Stomach smooth muscle (tissue), 2 donors: ENCODE measurements at regions not wholly inside any gene's neighbourhood (a gene's known extent, or its start where the extent isn't known, plus 50 kb on each side); places are given as distances from the start of the nearest gene placed in this dataset.
"Not testable (repeated sequence)": the region's sequence is repeated elsewhere in the genome, so short reads cannot be mapped to it uniquely, and the experiment has no call there.

Experiments
- H3K27ac ChIP-seq: one replicate; pipeline ENCODE4 v1.7.0; 2013; ENCODE audit warnings: mild to moderate bottlenecking, low read length, inconsistent platforms
- H3K27me3 ChIP-seq, 2 donors: one replicate each; pipeline ENCODE4 v1.7.0; 2013; ENCODE audit warnings: low read length in 2 of 2; ENCODE audit not compliant: insufficient read depth in 2 of 2, control insufficient read depth in 1 of 2
- H3K36me3 ChIP-seq, 2 donors: one replicate each; pipeline ENCODE4 v1.7.0; 2013; ENCODE audit warnings: low read length in 2 of 2; ENCODE audit not compliant: control insufficient read depth in 2 of 2, insufficient read depth in 2 of 2
- H3K4me1 ChIP-seq: one replicate; pipeline ENCODE4 v1.7.0; 2013; ENCODE audit warnings: low read length; ENCODE audit not compliant: control insufficient read depth, insufficient read depth
- H3K4me3 ChIP-seq, 2 donors: one replicate each; pipeline ENCODE4 v1.7.0; 2013; ENCODE audit warnings: low read length in 2 of 2
- H3K9ac ChIP-seq, 2 donors: one replicate each; pipeline ENCODE4 v1.7.0; 2013; ENCODE audit warnings: low read length in 2 of 2, mild to moderate bottlenecking in 1 of 2
- H3K9me3 ChIP-seq, 2 donors: one replicate each; pipeline ENCODE4 v1.7.0; 2013; ENCODE audit warnings: low read length in 2 of 2; ENCODE audit not compliant: control insufficient read depth in 2 of 2
- donor health status: healthy.
- donor health status: Pancreatic carcinoma.

- no peaks in the 10 kb centered on the region for H3K4me1 ChIP-seq
- peaks cover 50 to 61% of the 10 kb centered on the region in 2 donors for H3K27me3 ChIP-seq
- no peaks in the 10 kb centered on the region for H3K36me3 ChIP-seq
- H3K4me3 ChIP-seq, result peak overlapping the region in 1 of 2 donors; percentile 29
- H3K9me3 ChIP-seq, result peaks cover 0 to 3% of the 10 kb centered on the region in 2 donors
- H3K27ac ChIP-seq, result no peak overlapping the region
- no peak overlapping the region for H3K9ac ChIP-seq
These were observed 196.4 kb upstream of the ZNF184 start for GRCh38 chr6:27669295-27669623.

DNA sequence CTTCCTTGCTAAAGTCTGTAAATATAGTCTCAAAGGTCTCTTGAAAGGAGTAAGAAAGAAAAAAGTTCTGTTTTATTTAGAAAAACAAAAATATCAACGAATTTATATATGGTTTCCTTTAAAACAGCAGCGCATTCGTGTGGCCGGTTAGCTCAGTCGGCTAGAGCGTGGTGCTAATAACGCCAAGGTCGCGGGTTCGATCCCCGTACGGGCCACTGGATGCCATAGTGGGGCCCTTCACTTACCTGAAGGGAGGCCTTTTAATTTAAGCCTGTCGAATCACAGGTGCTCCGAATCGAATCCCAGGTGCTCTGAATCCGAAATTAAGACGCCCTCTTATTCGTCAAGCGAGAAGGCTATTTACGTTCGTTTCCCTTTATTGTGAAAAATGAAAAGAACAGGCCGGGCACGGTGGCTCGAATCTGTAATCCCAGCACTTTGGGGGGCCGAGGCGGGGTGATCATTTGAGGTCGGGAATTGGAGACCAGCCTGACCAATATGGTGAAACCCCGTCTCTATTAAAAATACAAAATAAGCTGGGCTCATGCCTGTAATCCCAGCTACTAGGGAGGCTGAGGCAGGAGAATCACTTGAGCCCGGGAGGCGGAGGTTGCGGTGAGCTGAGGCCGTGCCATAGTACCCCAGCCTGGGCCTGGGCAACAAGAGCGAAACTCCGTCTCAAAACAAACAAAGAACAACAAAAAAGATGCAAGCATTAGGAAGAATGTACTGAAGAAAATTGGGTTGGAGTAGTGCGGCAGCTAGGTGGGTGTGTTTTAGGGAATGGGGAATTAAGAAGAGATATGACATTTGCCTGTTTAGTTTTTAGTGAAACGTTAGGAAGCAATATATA is 195.8 kb upstream of the ZNF184 start:
- H3K36me3 ChIP-seq, result no peaks in the 10 kb centered on the region
- no peak overlapping the region for H3K27ac ChIP-seq
- H3K27me3 ChIP-seq, result peaks cover 47 to 61% of the 10 kb centered on the region in 2 donors
- H3K4me1 ChIP-seq, result no peaks in the 10 kb centered on the region
- H3K4me3 ChIP-seq, result peak overlapping the region in 1 of 2 donors; percentile 15
- peaks cover 0 to 3% of the 10 kb centered on the region in 2 donors for H3K9me3 ChIP-seq
- no peak overlapping the region for H3K9ac ChIP-seq

DNA sequence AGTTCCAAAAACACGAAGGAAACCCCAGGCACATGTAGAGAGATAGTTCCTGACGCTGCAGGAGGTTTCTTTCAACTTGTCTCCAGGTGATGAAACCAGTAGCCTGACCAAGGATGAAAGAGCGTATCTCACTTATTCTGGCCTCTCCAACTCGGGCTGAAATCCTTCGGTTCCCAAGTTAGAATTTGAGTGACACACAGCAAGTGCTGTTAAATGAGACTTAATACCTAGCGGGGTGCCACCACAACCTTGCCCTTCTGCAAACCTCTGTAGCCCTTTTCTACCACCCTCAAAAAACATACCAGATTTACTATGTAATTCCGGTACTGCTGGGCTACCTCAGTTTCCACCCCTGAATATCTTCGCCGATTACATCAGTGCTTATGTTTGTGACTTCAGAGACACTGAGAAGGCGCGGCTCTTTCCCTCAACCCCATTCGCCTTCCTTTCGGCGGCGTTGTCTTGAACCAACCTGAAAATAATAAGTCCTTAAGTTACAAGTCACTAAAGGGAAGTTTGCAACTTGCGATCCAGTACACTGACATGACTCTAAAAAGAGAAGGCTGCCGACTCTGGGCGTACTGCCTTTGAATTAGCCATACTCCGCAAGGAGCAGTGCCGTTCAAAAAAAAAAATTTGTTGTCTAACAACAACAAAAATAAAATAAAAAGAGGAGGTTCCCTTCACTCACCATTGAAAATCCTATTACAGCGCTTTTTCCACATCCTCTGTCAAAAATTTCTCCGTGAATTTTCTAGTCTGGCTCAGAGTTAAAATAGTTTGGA is 194.9 kb upstream of the ZNF184 start:
- Histone ChIP-seq H3K27me3 (peaks cover 45 to 56% of the 10 kb centered on the region in 2 donors), H3K4me3 (no peak overlapping the region), H3K9me3 (peaks cover 0 to 3% of the 10 kb centered on the region in 2 donors), H3K27ac (no peak overlapping the region), H3K36me3 (no peaks in the 10 kb centered on the region), H3K9ac (no peak overlapping the region), H3K4me1 (no peaks in the 10 kb centered on the region)

- H3K4me1 ChIP-seq, result no peaks in the 10 kb centered on the region
- H3K9ac ChIP-seq, result no peak overlapping the region
- no peak overlapping the region for H3K27ac ChIP-seq
- H3K36me3 ChIP-seq, result no peaks in the 10 kb centered on the region
- peaks cover 41 to 49% of the 10 kb centered on the region in 2 donors for H3K27me3 ChIP-seq
- no peak overlapping the region for H3K4me3 ChIP-seq
- peaks cover 0 to 3% of the 10 kb centered on the region in 2 donors for H3K9me3 ChIP-seq
These were observed 194.2 kb upstream of the ZNF184 start for GRCh38 chr6:27667016-27667656.

- no peaks in the 10 kb centered on the region for H3K4me1 ChIP-seq
- no peaks in the 10 kb centered on the region for H3K36me3 ChIP-seq
- H3K9me3 ChIP-seq, result peaks cover 0 to 2% of the 10 kb centered on the region in 2 donors
- H3K27me3 ChIP-seq, result peaks cover 14 to 17% of the 10 kb centered on the region in 2 donors
- no peak overlapping the region for H3K27ac ChIP-seq
- no peak overlapping the region for H3K4me3 ChIP-seq
- no peak overlapping the region for H3K9ac ChIP-seq
These were observed 189.9 kb upstream of the ZNF184 start for GRCh38 chr6:27662769-27663168.

DNA sequence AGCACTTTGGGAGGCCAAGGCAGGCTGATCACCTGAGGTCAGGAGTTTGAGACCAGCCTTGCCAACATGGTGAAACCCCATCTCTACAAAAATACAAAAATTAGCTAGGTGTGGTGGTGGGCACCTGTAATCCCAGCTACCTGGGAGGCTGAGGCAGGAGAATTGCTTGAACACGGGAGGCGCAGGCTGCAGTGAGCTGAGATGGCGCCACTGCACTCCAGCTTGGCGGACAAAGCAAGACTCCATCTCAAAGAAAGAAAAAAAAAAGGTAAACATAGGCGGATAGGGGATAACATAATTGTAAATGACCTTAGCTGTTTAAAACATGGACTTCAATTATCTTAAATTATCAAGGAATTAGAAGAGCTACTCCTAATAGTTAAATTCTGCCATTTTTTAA is 189.3 kb upstream of the ZNF184 start:
- H3K27ac ChIP-seq, H3K4me3 ChIP-seq, H3K9me3 ChIP-seq, H3K4me1 ChIP-seq, H3K36me3 ChIP-seq, H3K9ac ChIP-seq: not testable (repeated sequence)
- peaks cover 8 to 12% of the 10 kb centered on the region in 2 donors for H3K27me3 ChIP-seq

DNA sequence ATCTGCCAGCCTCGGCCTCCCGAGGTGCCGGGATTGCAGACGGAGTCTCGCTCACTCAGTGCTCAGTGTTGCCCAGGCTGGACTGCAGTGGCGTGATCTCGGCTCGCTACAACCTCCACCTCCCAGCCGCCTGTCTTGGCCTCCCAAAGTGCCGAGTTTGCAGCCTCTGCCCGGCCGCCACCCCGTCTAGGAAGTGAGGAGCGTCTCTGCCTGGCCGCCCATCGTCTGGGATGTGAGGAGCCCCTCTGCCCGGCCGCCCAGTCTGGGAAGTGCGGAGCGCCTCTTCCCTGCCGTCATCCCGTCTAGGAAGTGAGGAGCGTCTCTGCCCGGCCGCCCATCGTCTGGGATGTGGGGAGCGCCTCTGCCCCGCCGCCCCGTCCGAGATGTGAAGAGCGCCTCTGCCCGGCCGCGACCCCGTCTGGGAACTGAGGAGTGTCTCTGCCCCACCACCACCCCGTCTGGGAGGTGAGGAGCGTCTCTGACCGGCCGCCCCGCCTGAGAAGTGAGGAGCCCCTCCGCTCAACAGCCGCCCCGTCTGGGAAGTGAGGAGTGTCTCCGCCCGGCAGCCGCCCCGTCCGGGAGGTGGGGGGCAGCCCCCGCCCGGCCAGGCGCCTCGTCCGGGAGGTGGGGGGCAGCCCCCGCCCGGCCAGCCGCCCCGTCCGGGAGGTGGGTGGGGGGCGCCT is 180.4 kb upstream of the ZNF184 start:
- H3K9me3 ChIP-seq, H3K27ac ChIP-seq, H3K9ac ChIP-seq, H3K4me3 ChIP-seq, H3K4me1 ChIP-seq, H3K36me3 ChIP-seq: not testable (repeated sequence)
- H3K27me3 ChIP-seq, result peaks cover 3 to 19% of the 10 kb centered on the region in 2 donors

GRCh38 chr6:27651371-27651732 is 178.4 kb upstream of the ZNF184 start:
- Histone ChIP-seq H3K36me3 (no peaks in the 10 kb centered on the region), H3K27ac (no peak overlapping the region), H3K9ac (no peak overlapping the region), H3K4me3 (no peak overlapping the region), H3K27me3 (peaks cover 3 to 18% of the 10 kb centered on the region in 2 donors), H3K4me1 (no peaks in the 10 kb centered on the region), H3K9me3 (no peaks in the 10 kb centered on the region)

- Histone ChIP-seq H3K36me3 (no peaks in the 10 kb centered on the region), H3K9ac (no peak overlapping the region), H3K27me3 (peaks cover 5 to 15% of the 10 kb centered on the region in 2 donors), H3K9me3 (no peaks in the 10 kb centered on the region), H3K27ac (no peak overlapping the region), H3K4me3 (no peak overlapping the region), H3K4me1 (no peaks in the 10 kb centered on the region)
These were observed 177.9 kb upstream of the ZNF184 start for GRCh38 chr6:27650620-27651370.

DNA sequence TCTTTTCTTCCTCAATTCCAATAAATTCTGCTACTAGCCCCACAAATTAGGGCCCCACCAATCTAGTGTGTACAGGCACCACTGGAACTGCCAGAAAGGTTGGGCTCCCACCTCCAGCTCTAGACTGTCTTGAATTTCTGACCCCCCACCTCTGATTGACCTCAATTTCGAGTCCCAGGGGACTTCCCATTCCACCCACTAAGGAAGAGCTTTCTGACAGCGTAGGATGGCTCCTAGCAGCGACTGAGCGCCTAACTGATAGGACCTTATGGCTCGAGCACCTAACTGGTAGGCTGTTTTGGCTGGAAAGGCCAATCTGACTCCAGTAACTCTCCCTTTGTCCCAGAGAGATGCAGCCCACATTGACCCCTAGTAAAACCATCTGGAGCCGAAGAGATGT is 171.6 kb upstream of the ZNF184 start:
- Histone ChIP-seq H3K9ac (no peak overlapping the region), H3K4me3 (no peak overlapping the region), H3K9me3 (peaks cover 2 to 3% of the 10 kb centered on the region in 2 donors), H3K27ac (no peak overlapping the region), H3K27me3 (peaks cover 3 to 4% of the 10 kb centered on the region in 2 donors), H3K4me1 (no peaks in the 10 kb centered on the region), H3K36me3 (no peaks in the 10 kb centered on the region)
